HG03045 (cell line): ENCODE measurements at regions not wholly inside any gene's neighbourhood (a gene's known extent, or its start where the extent isn't known, plus 50 kb on each side); places are given as distances from the start of the nearest gene placed in this dataset.

Experiments used
- ATAC-seq: cut with Tn5 transposase; IDR thresholded peaks from one replicate; pipeline ENCODE4 v1.9.1; 2021; ENCODE audit warnings: mild to moderate bottlenecking, moderate library complexity; ENCODE audit not compliant: unreplicated experiment

DNA sequence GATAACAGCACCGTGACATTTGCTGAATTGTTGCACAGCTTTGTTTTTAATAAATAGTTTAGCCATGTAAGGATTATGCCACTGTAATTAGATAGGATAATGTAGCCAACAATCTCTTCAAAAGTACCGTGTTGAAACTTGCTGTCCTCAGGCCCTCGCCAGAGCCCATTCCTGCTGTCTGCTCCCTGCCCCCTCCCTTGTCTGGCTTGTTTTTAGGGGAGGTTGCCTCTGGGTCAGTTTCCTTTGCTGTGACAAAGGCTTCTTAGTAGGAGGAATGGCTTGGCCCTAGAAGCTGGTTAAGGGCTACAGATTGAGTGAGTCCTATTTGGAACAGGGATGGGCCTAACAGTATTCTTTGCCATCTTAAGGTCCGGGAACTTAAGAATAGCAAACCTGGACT is 107.9 kb downstream of the LMO4 start:
- ATAC-seq, result no peak

- peak; percentile 77 for ATAC-seq
Observed at GRCh38 chr1:87437663-87438295, 109.1 kb downstream of the LMO4 start.

GRCh38 chr1:87439821-87440220 is 111.1 kb downstream of the LMO4 start:
- no peak for ATAC-seq

GRCh38 chr1:87449348-87449963 is 120.8 kb downstream of the LMO4 start:
- peak; percentile 91 for ATAC-seq

DNA sequence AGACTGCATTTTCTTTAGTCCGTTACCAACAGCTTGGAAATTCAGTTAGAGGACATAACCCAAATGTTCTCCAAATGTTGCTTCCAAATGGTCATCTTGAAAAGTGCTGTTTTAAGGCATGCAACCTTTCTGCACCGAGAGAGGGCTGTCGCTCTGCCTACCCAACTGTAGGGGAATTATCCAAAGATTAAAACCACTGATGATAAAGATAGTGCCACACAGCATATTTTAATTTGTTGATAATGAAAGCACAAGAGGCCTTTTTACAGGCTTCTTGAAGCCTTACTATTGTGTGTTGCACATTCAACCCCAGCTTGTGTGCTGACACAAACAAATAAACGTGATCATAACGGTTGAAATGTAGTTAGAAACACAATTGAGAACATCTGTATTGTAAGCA is 121.5 kb downstream of the LMO4 start:
- no peak for ATAC-seq

- ATAC-seq, result no peak
Observed at GRCh38 chr1:87450615-87451209, 122.0 kb downstream of the LMO4 start.

DNA sequence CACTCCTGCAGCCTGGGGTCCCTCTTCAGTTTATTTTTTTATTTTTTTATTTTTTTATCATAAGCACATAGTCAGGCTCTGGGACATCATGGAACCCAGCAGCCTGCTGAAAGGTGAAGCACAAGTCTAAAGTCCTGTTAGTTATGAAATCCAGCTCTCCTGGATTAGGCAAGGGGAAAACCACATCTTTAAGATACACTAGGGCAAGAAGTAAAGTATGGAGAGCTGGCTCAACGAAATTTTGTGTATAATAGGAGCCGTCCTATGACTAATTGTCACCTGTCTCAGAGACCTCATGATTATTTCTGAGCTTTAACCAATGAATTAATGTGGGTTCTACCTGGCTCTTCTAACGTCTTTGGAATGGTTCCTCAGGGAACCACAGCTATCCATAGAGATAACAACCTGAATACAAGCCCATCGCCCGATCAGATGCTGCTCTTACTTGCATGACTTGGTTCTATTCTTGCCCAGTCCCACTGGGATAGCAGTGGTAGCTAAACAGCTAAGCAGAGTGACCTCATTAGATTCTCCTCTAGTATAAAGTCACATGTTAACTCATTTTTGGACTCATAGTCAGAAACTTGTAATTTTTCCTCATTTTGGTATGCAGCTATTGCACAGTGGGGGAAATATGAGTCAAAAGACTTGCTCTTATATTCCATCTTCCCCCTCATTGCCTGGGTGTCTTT is 122.7 kb downstream of the LMO4 start:
- ATAC-seq, result no peak

- ATAC-seq, result no peak
Observed at GRCh38 chr1:87452648-87453047, 124.0 kb downstream of the LMO4 start.

DNA sequence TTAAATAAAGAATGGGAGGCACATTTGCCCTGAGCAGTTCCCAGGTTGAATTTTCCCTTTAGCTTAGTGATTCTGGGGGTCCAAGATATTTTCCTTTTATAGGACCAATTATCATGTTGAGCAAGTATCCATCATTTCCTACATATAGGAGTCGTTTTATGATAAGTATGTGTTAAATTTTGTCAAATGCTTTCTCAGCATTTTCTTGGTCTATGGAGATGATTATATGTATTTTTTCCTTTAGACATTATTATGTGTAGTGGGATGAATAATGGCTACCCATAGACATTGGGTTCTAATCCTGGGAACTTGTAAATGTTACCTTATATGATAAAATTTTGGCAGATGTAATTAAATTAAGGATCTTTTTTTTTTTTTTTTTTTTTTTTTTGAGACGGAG is 128.7 kb downstream of the LMO4 start:
- no peak for ATAC-seq

- ATAC-seq, result no peak
Observed at GRCh38 chr1:87462894-87463293, 134.2 kb downstream of the LMO4 start.

GRCh38 chr1:87464022-87464490 is 135.4 kb downstream of the LMO4 start:
- peak; percentile 72 for ATAC-seq

DNA sequence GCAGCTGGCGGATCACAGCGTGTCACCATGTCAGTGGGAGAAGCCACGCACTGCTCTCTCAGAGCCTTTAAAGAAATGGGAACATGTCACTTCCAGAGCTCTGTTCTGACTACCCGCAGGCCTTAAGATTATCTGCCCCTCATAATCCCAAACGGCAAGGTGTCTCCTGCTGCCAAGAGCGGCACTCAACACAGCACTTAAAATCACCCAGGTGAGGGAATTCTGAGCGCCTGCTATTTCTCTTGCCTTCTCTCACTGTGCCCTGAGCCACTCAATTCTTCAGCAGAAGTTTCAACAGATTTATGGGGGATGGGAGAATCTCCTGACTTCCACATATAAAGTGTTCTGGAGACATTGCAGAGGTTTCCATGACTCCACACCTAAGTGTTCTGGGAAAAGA is 137.9 kb downstream of the LMO4 start:
- ATAC-seq, result no peak

DNA sequence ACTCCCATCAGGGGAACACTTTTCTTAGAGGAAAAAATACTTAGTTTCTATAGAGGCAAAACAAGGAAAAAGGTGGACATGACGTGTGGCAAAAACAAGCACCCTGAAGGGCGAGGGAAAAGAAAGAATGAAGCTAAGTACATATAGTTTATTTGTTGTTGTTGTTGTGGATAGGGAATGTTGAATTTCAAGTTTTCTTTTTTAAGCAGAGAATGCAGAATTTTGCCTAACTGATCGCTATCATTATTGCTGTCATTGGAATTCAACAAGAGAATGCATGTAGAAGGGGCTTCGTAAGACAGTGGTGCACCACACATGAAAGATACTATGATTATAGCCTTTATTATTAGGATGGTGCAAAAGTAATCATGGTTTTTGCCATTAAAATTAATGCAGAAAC is 144.0 kb downstream of the LMO4 start:
- ATAC-seq, result no peak

DNA sequence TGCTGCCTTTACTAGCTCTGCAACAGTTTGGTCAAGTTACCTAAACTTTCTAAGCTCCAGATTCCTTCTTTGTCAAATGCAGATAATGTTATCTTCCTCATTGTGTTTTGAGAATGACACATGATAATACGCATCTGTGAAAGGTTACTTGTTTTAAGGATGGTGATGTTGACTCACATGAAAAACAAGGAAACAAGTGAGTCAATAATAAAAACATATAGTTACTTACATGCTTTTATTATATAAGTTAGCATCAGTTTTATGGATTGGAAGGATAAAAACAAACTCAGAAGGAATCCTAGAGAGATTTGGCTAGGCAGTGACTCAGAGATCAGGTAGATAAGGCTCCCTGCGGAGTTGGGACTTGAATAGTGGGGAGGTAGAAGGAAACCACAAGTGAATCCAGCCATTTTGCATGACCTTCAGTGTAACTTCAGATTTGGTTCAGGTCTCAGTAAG is 144.6 kb downstream of the LMO4 start:
- ATAC-seq, result no peak

DNA sequence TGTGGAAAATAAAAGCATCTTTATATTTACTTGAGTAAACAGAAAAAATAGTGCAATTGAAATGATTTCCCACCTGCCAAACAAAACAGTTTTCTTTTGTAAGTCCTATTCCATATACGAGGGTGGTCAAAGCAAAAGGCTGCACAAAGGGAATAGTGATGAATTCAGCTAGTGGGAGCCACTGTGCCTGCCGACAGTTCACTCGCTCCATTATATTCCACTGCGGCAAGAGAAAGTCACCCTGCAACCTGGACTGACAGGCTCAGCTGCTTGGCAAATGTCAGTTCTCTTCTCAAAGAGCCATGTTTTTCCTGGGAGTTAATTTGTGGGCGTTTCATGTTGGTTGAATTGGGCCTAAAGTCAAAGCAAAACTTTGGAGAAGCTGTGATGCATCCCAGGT is 145.4 kb downstream of the LMO4 start:
- no peak for ATAC-seq

GRCh38 chr1:87478231-87478630 is 149.6 kb downstream of the LMO4 start:
- ATAC-seq, result no peak

- no peak for ATAC-seq
Observed at GRCh38 chr1:87495147-87495546, 166.5 kb downstream of the LMO4 start.

DNA sequence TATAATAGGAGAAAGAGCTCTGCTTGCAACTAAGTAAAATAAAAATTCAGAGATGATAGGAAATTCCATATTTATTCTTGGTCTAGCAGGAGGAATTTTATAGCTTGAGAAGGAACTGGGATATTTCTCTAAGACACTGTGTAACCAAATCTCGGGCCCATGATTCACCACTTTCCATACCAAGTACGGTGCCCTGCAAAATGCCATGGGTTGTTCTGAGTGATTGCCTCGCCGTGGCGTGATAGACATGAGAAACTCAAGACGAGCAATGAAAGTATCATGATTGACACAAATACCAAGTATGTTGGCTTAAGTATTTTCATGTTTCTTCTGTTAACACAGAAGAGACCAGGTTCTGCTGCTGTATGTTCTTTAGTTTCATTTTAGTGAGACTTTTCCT is 167.2 kb downstream of the LMO4 start:
- no peak for ATAC-seq

DNA sequence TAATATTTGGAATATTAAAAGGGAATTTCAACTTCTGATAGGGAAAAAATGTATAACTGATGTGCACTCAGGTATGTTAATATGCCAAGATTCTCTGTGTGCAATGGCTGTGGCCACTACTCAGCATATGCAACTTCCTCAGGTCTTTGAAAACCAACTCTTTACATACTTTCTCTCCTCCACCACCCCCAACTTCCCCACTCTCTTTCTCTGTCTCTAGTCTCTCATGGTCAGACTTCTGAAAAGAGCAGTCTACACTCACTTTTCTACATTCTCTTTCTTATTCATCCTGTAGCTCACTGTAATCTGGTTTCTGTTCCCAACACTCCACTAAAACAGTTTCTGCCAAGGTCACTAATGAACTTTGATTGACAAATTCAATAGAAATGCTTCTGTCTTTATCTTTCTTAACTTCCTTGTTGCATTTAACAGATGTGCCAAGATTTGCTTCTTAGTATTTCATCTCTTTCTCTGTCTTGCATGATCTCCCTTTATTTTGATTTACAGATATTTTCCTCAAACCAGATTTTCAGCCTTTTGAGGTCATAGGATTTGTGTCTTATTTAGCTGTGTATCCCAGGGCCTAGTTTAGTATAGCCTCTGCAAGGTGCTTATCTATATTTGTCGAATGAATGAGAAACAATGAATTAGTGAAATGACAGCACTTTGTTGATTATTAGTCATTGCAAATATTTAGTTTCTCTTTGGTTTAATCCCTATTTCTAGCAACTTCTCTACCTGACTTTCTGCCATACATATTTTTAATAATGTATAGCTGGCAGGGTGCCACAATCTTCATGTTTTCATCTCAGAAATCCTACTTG is 168.9 kb downstream of the LMO4 start:
- peak; percentile 72 for ATAC-seq

GRCh38 chr1:87501738-87502137 is 173.1 kb downstream of the LMO4 start:
- no peak for ATAC-seq
